H9 (cell line): ENCODE measurements at regions not wholly inside any gene's neighbourhood (a gene's known extent, or its start where the extent isn't known, plus 50 kb on each side); places are given as distances from the start of the nearest gene placed in this dataset.

ENCODE experiments used
- DNase-seq: peaks from one replicate; pipeline ENCODE4 v3.0.0-alpha.2; 2017
- H2AFZ ChIP-seq: one replicate; pipeline ENCODE4 v1.6.1; 2013; ENCODE audit warnings: mild to moderate bottlenecking, low read length, control low read depth, moderate library complexity
- H2AK5ac ChIP-seq: 2 replicates; pipeline ENCODE4 v1.6.1; 2013; ENCODE audit warnings: low read length, control low read depth, mixed read lengths; ENCODE audit not compliant: insufficient read length
- H2BK120ac ChIP-seq: one replicate; pipeline ENCODE4 v1.6.1; 2013; ENCODE audit warnings: low read depth, mild to moderate bottlenecking, low read length, control low read depth, inconsistent platforms; ENCODE audit not compliant: poor library complexity, severe bottlenecking
- H2BK12ac ChIP-seq: 2 replicates; pipeline ENCODE4 v1.6.1; 2013; ENCODE audit warnings: low read length, control low read depth, mixed read lengths, low read depth; ENCODE audit not compliant: insufficient read length
- H2BK15ac ChIP-seq: 2 replicates; pipeline ENCODE4 v1.6.1; 2013; ENCODE audit warnings: low read depth, low read length, control low read depth
- H2BK20ac ChIP-seq: one replicate; pipeline ENCODE4 v1.6.1; 2013; ENCODE audit warnings: low read depth, mild to moderate bottlenecking, low read length, control low read depth, inconsistent platforms; ENCODE audit not compliant: poor library complexity, severe bottlenecking
- H2BK5ac ChIP-seq: 2 replicates; pipeline ENCODE4 v1.6.1; 2013; ENCODE audit warnings: low read length, control low read depth, mixed read lengths; ENCODE audit not compliant: insufficient read length
- H3K14ac ChIP-seq: 2 replicates; pipeline ENCODE4 v1.6.1; 2013; ENCODE audit warnings: low read length, control low read depth; ENCODE audit not compliant: insufficient read depth
- H3K18ac ChIP-seq: 2 replicates; pipeline ENCODE4 v1.6.1; 2013; ENCODE audit warnings: low read depth, mild to moderate bottlenecking, mixed read lengths, low read length, control low read depth; ENCODE audit not compliant: insufficient read length
- H3K23ac ChIP-seq: 2 replicates; pipeline ENCODE4 v1.6.1; 2013; ENCODE audit warnings: low read length, control low read depth, mixed read lengths, low read depth; ENCODE audit not compliant: insufficient read length
- H3K23me2 ChIP-seq: 2 replicates; pipeline ENCODE4 v1.6.1; 2013; ENCODE audit warnings: low read depth, mild to moderate bottlenecking, mixed read lengths, low read length, control low read depth; ENCODE audit not compliant: insufficient read length, poor library complexity, severe bottlenecking
- H3K27ac ChIP-seq: 2 replicates; pipeline ENCODE4 v1.5.1; 2013; ENCODE audit warnings: low read length, control low read depth, mixed read lengths, low read depth; ENCODE audit not compliant: insufficient read length
- H3K27me3 ChIP-seq: 2 replicates; pipeline ENCODE4 v1.6.1; 2013; ENCODE audit warnings: low read length, control low read depth, inconsistent platforms; ENCODE audit not compliant: insufficient read depth
- H3K4ac ChIP-seq: 2 replicates; pipeline ENCODE4 v1.6.1; 2013; ENCODE audit warnings: low read depth, mild to moderate bottlenecking, control low read depth, inconsistent platforms, low read length, moderate library complexity
- H3K4me1 ChIP-seq: 2 replicates; pipeline ENCODE4 v1.6.1; 2013; ENCODE audit warnings: low read length, control low read depth, inconsistent platforms; ENCODE audit not compliant: insufficient read depth
- H3K4me2 ChIP-seq: 2 replicates; pipeline ENCODE4 v1.6.1; 2013; ENCODE audit warnings: low read length, control low read depth, mixed read lengths; ENCODE audit not compliant: insufficient read length, insufficient read depth
- H3K56ac ChIP-seq: 2 replicates; pipeline ENCODE4 v1.6.1; 2013; ENCODE audit warnings: low read depth, mild to moderate bottlenecking, mixed read lengths, low read length, control low read depth; ENCODE audit not compliant: insufficient read length
- H3K79me1 ChIP-seq: 2 replicates; pipeline ENCODE4 v1.6.1; 2013; ENCODE audit warnings: low read depth, mild to moderate bottlenecking, moderate library complexity, low read length, control low read depth, inconsistent platforms; ENCODE audit not compliant: insufficient read depth, poor library complexity, severe bottlenecking
- H3K79me2 ChIP-seq: 2 replicates; pipeline ENCODE4 v1.6.1; 2013; ENCODE audit warnings: low read length, control low read depth, inconsistent platforms; ENCODE audit not compliant: insufficient read depth
- H3K9ac ChIP-seq: 2 replicates; pipeline ENCODE4 v1.6.1; 2013; ENCODE audit warnings: low read length, control low read depth, mixed read lengths; ENCODE audit not compliant: insufficient read length; ENCODE audit errors: extremely low read depth
- H3K9me3 ChIP-seq: one replicate; pipeline ENCODE4 v1.6.1; 2013; ENCODE audit warnings: low read depth, low read length, inconsistent platforms; ENCODE audit not compliant: control insufficient read depth
- H3T11ph ChIP-seq: one replicate; pipeline ENCODE4 v1.6.1; 2013; ENCODE audit warnings: mild to moderate bottlenecking, low read length, control low read depth, inconsistent platforms
- H4K20me1 ChIP-seq: one replicate; pipeline ENCODE4 v1.6.1; 2013; ENCODE audit not compliant: control insufficient read depth, insufficient read length, insufficient read depth
- H4K5ac ChIP-seq: 2 replicates; pipeline ENCODE4 v1.6.1; 2013; ENCODE audit warnings: low read depth, mild to moderate bottlenecking, mixed read lengths, low read length, control low read depth; ENCODE audit not compliant: insufficient read length
- H4K8ac ChIP-seq: replicated peaks from 2 replicates; pipeline ENCODE4 v1.6.1; 2013; ENCODE audit warnings: low read length, control low read depth, mixed read lengths, low read depth; ENCODE audit not compliant: insufficient read length
- H4K91ac ChIP-seq: 2 replicates; pipeline ENCODE4 v1.6.1; 2013; ENCODE audit warnings: low read depth, mild to moderate bottlenecking, moderate library complexity, mixed read lengths, low read length, control low read depth; ENCODE audit not compliant: insufficient read length
- H3K27ac Mint-ChIP-seq, 3 experiments: 2 replicates in 2 of 3; 3 replicates in 1 of 3; pipeline ENCODE4 v1.8.0; 2020 to 2021; ENCODE audit warnings: mixed read lengths in 3 of 3, mild to moderate bottlenecking in 1 of 3, moderate library complexity in 1 of 3
- H3K27me3 Mint-ChIP-seq: 2 replicates; pipeline ENCODE4 v1.8.0; 2021; ENCODE audit warnings: low read depth, mild to moderate bottlenecking, moderate library complexity, mixed read lengths
- H3K36me3 Mint-ChIP-seq, 3 experiments: 2 replicates in 2 of 3; 3 replicates in 1 of 3; pipeline ENCODE4 v1.8.0; 2020 to 2021; ENCODE audit warnings: low read depth in 3 of 3, mixed read lengths in 3 of 3; ENCODE audit not compliant: insufficient read depth in 1 of 3
- H3K4me1 Mint-ChIP-seq, 2 experiments: 2 replicates each; pipeline ENCODE4 v1.8.0; 2020; ENCODE audit warnings: mixed read lengths in 2 of 2
- H3K4me3 Mint-ChIP-seq, 2 experiments: 2 replicates in 1 of 2; 3 replicates in 1 of 2; pipeline ENCODE4 v1.8.0; 2020 to 2021; ENCODE audit warnings: mild to moderate bottlenecking in 2 of 2, mixed read lengths in 2 of 2, moderate library complexity in 1 of 2
- H3K9me3 Mint-ChIP-seq, 2 experiments: 2 replicates in 1 of 2; 3 replicates in 1 of 2; pipeline ENCODE4 v1.8.0; 2020; ENCODE audit warnings: mild to moderate bottlenecking in 2 of 2, mixed read lengths in 2 of 2, moderate library complexity in 1 of 2
- CTCF ChIP-seq: fragments of 200-600 bp; sonication (generic); conservative IDR thresholded peaks from 3 replicates; pipeline ENCODE4 v1.8.0; 2021; ENCODE audit warnings: antibody characterized with exemption, mild to moderate bottlenecking
- WGBS: extraction: QIAGEN DNeasy Blood & Tissue Kit; methylation state at CpG from one replicate; pipeline ENCODE4 v1.1.7; 2013; ENCODE audit warnings: missing lambda C conversion rate, low lambda C conversion rate, mixed read lengths; ENCODE audit not compliant: insufficient read length; ENCODE audit errors: extremely low coverage; 5-methylcytosine and 5-hydroxymethylcytosine counted together

- WGBS, result no CpG with 5 or more reads among the region's 4 CpGs
- no peak overlapping the region for H2BK12ac ChIP-seq
Observed at GRCh38 chr3:25038922-25039321, 389.1 kb upstream of the RARB start.

More at GRCh38 chr3:25038922-25039321, 389.1 kb upstream of the RARB start:
- Histone ChIP-seq H2BK5ac (no peak overlapping the region), H3T11ph (no peak overlapping the region), H3K14ac (no peak overlapping the region), H3K56ac (no peak overlapping the region), H3K4me1 (no peaks in the 10 kb centered on the region), H2BK20ac (no peak overlapping the region), H2AFZ (no peak overlapping the region), H4K8ac (no peak overlapping the region), H3K4me2 (no peak overlapping the region), H2BK15ac (no peak overlapping the region), H3K27ac (no peak overlapping the region), H3K4ac (no peak overlapping the region), H2AK5ac (no peak overlapping the region), H3K23ac (no peak overlapping the region), H3K9ac (no peak overlapping the region), H3K79me1 (no peaks in the 10 kb centered on the region), H3K27me3 (no peaks in the 10 kb centered on the region), H3K23me2 (no peaks in the 10 kb centered on the region), H3K18ac (no peak overlapping the region), H2BK120ac (no peak overlapping the region), H4K5ac (no peak overlapping the region), H3K79me2 (no peaks in the 10 kb centered on the region), H4K91ac (no peak overlapping the region), H4K20me1 (no peaks in the 10 kb centered on the region), H3K9me3 (no peaks in the 10 kb centered on the region)
- TF ChIP-seq CTCF, result no peak
- DNase-seq, result no peak
- Mint-ChIP-seq H3K36me3 (no peaks in the 10 kb centered on the region), H3K27me3 (peaks cover 2% of the 10 kb centered on the region; the same call in 1 of the 2 replicates), H3K4me1 (no peaks in the 10 kb centered on the region; a peak in 1 of 4 replicates), H3K27ac (no peak overlapping the region), H3K4me3 (no peak overlapping the region), H3K9me3 (no peaks in the 10 kb centered on the region)
